ENCODE measurements at regions not wholly inside any gene's neighbourhood (a gene's known extent, or its start where the extent isn't known, plus 50 kb on each side); places are given as distances from the start of the nearest gene placed in this dataset.

- H3K9me3 ChIP-seq (ENCODE audit: insufficient read depth, low read depth): no peaks in the 10 kb centered on the region
- H3K9me2 ChIP-seq (ENCODE audit: insufficient read depth): no peaks in the 10 kb centered on the region
- POLR2A ChIA-PET (ENCODE audit: unreplicated experiment): no interaction called here
- H3F3A ChIP-seq (ENCODE audit: insufficient read depth, low read depth): no peaks in the 10 kb centered on the region
- no TSS peak for BruUV-seq (replicated peaks)
- no peak overlapping the region for H3K4me3 ChIP-seq
- TF ChIP-seq CTCF (conservative IDR thresholded peaks at IDR 0.05): no peak
- no peak for TF ChIP-seq EZH2 (IDR thresholded peaks at IDR 0.05; ENCODE audit: low read depth)
- no peaks in the 10 kb centered on the region for H3K36me3 ChIP-seq (ENCODE audit: low read depth)
- H3K4me2 ChIP-seq: no peak overlapping the region
- no peaks in the 10 kb centered on the region for H3K27me3 ChIP-seq (ENCODE audit: insufficient read depth, low read depth)
- peaks cover 8% of the 10 kb centered on the region; the same call in 1 of the 2 replicates for H3K4me1 ChIP-seq (replicated peaks; ENCODE audit: insufficient read depth)
- peaks cover 32% of the 10 kb centered on the region; the same call in 1 of the 2 replicates for H3K79me2 ChIP-seq (ENCODE audit: low read depth)
- DNase-seq: no peak
- CTCF ChIA-PET: no interaction called here
- no peak overlapping the region for H3K27ac ChIP-seq
- H2AFZ ChIP-seq: no peak overlapping the region
- peaks cover 11% of the 10 kb centered on the region for H4K20me1 ChIP-seq (ENCODE audit: insufficient read depth)
- intact Hi-C loops (cut with micrococcal nuclease; ENCODE audit: unreplicated experiment): no loop called here
Measured at GRCh38 chr6:138605958-138606357, 106.7 kb upstream of the NHSL1 start.

GRCh38 chr6:138607478-138608433, 108.5 kb upstream of the NHSL1 start:
- H3K4me1 ChIP-seq (replicated peaks; ENCODE audit: insufficient read depth): peaks cover 4% of the 10 kb centered on the region; the same call in 1 of the 2 replicates
- DNase-seq: no peak
- no peak overlapping the region for H3K4me2 ChIP-seq
- no peak overlapping the region for H2AFZ ChIP-seq
- H3F3A ChIP-seq (ENCODE audit: insufficient read depth, low read depth): no peaks in the 10 kb centered on the region; the same call in 1 of the 2 replicates
- BruUV-seq (replicated peaks): no TSS peak
- no peaks in the 10 kb centered on the region for H3K36me3 ChIP-seq (ENCODE audit: low read depth)
- TF ChIP-seq CTCF (conservative IDR thresholded peaks at IDR 0.05): no peak
- TF ChIP-seq EZH2 (IDR thresholded peaks at IDR 0.05; ENCODE audit: low read depth): no peak
- no peaks in the 10 kb centered on the region for H3K9me3 ChIP-seq (ENCODE audit: insufficient read depth, low read depth)
- peaks cover 11% of the 10 kb centered on the region for H4K20me1 ChIP-seq (ENCODE audit: insufficient read depth)
- no peaks in the 10 kb centered on the region for H3K27me3 ChIP-seq (ENCODE audit: insufficient read depth, low read depth)
- ChIA-PET POLR2A (ENCODE audit: unreplicated experiment) (no interaction called here), CTCF (no interaction called here)
- intact Hi-C loops (cut with micrococcal nuclease; ENCODE audit: unreplicated experiment): no loop called here
- peaks cover 35% of the 10 kb centered on the region; the same call in 1 of the 2 replicates for H3K79me2 ChIP-seq (ENCODE audit: low read depth)
- no peak overlapping the region for H3K4me3 ChIP-seq
- no peak overlapping the region for H3K27ac ChIP-seq
- H3K9me2 ChIP-seq (ENCODE audit: insufficient read depth): no peaks in the 10 kb centered on the region

- Histone ChIP-seq H3K9me2 (ENCODE audit: insufficient read depth) (no peaks in the 10 kb centered on the region), H3K27ac (no peak overlapping the region), H3K4me3 (no peak overlapping the region), H2AFZ (no peak overlapping the region), H3F3A (ENCODE audit: insufficient read depth, low read depth) (no peaks in the 10 kb centered on the region; the same call in 1 of the 2 replicates), H3K4me1 (replicated peaks; ENCODE audit: insufficient read depth) (peaks cover 4% of the 10 kb centered on the region; the same call in 1 of the 2 replicates), H4K20me1 (ENCODE audit: insufficient read depth) (peaks cover 8% of the 10 kb centered on the region), H3K27me3 (ENCODE audit: insufficient read depth, low read depth) (no peaks in the 10 kb centered on the region), H3K9me3 (ENCODE audit: insufficient read depth, low read depth) (no peaks in the 10 kb centered on the region), H3K4me2 (no peak overlapping the region), H3K79me2 (ENCODE audit: low read depth) (peaks cover 30% of the 10 kb centered on the region; the same call in 1 of the 2 replicates), H3K36me3 (ENCODE audit: low read depth) (no peaks in the 10 kb centered on the region)
- POLR2A ChIA-PET (ENCODE audit: unreplicated experiment): no interaction called here
- TF ChIP-seq EZH2 (IDR thresholded peaks at IDR 0.05; ENCODE audit: low read depth) (no peak), CTCF (conservative IDR thresholded peaks at IDR 0.05) (no peak)
- no TSS peak for BruUV-seq (replicated peaks)
- intact Hi-C loops (cut with micrococcal nuclease; ENCODE audit: unreplicated experiment): no loop called here
- no peak for DNase-seq
- CTCF ChIA-PET: no interaction called here
Measured at GRCh38 chr6:138608896-138609295, 109.6 kb upstream of the NHSL1 start.

All from PC-9 (cell line).